Erythroblast (primary cell): ENCODE measurements at regions not wholly inside any gene's neighbourhood (a gene's known extent, or its start where the extent isn't known, plus 50 kb on each side); places are given as distances from the start of the nearest gene placed in this dataset.

Source experiments
- DNase-seq, 2 experiments: peaks; one replicate each; lab custom pipeline; 2025; lab: John Stamatoyannopoulos, UW
- GATA1 ChIP-seq: IDR thresholded peaks from 2 replicates; pipeline ENCODE4 v1.6.1; 2011; ENCODE audit warnings: low read depth, mild to moderate bottlenecking, control low read depth, low read length, moderate library complexity
- POLR2A ChIP-seq: IDR thresholded peaks from 2 replicates; pipeline ENCODE4 v1.6.1; 2011; ENCODE audit warnings: mild to moderate bottlenecking, low read length

DNA sequence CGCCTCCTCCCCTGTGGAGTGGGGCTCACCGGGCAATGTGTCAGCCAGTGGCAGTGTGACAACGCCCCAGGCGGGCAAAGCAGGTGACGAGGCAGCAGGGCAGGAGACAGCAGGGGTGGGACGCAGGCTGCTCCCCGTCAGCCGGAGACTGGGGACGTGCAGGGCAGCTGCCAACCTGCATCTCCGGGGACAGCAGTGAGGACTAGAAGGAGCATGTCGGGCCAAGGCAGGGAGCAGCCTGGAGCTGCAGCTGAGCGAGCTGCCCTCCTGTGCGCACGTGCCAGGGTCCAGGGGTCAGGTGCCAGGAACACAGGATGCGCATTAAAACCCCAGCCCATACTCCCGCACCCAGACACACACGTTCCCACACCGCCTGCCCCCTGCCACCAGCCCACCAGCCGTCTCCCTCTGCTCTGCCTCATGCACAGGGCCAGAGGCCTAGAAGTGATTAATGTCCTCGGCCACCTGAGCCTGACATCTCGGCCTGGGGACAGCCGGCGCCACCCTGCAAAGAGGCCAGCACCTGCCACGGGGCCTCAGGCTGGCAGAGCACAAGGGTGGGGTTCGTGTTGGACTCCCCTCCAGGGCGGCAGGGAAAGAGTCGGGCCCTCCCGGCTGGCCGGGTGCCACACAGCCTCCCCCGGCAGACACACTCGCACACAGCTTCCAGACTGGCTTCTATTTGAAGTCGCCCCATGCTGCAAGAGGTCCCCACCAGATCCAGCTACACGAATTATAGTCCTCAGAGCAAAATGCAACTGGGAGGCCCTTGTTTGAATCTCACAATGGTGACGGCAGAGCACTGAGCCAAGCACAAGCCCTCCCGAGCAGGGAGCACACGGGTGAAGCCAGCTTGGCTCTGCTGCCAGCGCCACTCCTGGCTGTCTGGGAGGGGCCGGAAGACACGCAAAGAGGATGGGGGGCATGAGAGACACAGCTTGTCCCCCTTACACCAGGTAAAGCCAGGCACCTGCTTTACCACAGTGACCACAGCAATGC lies 90.4 kb downstream of the RBFOX3 start:
- no peak for DNase-seq

GRCh38 chr17:79519601-79520000 lies 91.2 kb downstream of the RBFOX3 start:
- DNase-seq = no peak
- TF ChIP-seq POLR2A = no peak
- TF ChIP-seq GATA1 = no peak

More for the DNA sequence above, 90.4 kb downstream of the RBFOX3 start:
- TF ChIP-seq POLR2A (no peak), GATA1 (no peak)

GRCh38 chr17:79518585-79519523 lies 92.0 kb downstream of the RBFOX3 start:
- no peak for DNase-seq
- TF ChIP-seq GATA1 (no peak), POLR2A (no peak)

DNA sequence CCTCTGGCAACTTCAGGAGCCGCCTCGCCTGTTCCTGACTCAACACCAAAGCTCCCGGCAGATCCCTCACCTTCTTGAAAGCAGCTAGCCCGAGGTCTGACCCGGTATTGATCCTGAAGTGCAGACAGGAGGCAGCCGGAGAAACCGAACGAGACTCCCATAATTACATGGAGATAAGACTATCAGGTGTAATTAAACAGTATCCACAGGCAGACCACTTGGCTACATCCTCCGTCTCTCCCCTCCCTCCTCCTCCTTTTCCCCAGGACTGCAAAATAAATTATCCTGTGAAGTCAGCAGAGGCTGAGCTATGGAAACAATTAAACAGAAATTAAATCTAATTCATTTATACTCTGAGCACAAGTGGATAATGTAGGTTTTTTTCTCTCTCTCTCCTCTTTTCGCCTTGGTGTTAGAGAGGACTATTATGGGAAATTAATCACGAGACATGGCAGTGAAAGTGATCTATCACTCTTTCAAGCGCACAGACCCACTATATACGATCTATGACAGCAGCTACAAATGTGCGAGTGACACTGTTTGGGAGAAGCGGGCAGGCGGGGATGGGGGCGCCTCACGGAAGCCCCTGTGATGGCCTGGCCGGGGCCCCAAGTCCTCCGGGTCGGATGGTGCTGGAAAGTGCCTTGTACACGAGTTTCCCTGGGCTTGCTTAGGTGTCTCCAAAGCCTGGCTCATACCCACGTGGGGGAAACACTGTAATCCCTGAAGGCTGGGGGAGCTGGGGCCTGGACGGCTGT lies 92.8 kb downstream of the RBFOX3 start:
- no peak for DNase-seq
- TF ChIP-seq GATA1 (no peak), POLR2A (no peak)

DNA sequence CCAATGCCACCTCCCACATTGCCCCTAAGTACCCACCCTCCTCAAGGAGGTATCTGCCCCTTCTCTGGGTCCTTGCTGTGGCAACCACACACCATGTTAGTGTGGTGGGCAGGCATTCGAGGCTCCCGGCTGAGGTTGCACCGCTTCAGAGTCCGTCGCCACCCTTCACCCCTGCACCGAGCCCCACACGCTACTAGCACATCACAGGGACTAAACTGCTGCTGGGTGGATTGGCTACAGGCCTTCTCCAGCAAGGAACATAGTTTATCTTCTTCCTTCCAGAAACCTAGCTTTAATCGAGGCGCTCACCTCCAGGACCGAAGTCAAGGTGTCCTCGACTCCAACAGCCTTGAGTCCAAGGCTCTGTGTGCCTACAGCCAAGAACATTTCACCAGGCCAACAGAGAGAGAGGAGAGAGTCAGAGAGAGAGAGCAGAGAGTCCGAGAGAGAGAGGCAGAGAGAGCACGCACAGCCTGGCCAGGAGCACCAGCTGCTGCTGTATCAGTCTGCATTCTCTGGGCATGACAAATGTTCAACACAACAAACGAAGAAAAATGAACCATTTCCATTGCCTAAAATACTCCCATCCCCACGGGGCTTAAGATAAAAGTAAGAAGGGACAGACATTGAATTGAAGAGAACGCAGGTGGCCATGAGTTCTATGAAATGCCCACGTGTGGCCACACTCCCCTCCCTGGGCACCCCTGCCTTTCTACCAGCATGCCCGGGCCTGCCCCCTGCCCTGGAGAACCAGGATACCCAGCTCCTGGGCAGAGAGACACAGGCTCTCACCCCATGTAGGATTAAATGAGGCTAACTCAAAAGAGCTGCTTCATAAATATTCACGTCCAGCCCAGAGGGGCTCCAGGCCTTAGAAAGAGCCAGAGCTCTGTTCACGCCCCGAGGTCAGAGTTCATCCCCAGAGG lies 94.9 kb downstream of the RBFOX3 start:
- TF ChIP-seq GATA1 (no peak), POLR2A (no peak)
- DNase-seq = no peak

GRCh38 chr17:79515110-79515509 lies 95.7 kb downstream of the RBFOX3 start:
- DNase-seq = no peak
- TF ChIP-seq GATA1 (no peak), POLR2A (no peak)

DNA sequence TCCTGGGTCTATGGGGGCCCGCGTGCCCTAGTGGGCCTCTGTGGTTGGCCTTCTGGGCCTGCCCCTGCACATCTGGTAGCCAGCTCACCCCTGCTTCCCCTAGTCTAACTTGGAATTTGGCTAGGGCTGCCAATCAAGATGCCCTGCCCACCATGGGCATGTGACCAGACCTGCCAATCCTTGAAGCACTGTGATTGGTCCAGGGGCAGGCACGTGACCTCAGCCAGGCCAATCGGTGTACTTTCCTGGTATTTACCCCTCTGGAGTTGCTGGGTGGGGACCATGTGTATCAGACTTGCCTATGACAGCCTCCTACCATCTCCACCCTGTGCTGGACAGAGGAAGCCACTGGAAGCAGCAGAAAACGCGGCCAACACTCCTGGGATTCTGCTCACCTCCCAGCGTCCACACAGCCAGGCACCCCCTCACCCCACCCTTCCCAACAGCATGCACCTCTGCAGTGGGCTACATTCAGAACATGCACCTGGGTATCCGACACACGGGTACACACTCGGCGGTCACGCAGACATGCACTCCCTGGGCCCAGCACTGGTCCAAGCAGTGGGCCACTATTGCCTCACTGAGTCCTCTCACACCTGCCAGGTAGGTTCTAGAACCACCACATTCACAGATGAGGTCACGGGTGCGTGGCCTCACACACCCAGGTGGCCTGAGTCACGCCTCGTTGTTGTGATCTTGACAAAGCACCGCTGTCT lies 96.9 kb downstream of the RBFOX3 start:
- no peak for DNase-seq
- TF ChIP-seq POLR2A (no peak), GATA1 (no peak)

DNA sequence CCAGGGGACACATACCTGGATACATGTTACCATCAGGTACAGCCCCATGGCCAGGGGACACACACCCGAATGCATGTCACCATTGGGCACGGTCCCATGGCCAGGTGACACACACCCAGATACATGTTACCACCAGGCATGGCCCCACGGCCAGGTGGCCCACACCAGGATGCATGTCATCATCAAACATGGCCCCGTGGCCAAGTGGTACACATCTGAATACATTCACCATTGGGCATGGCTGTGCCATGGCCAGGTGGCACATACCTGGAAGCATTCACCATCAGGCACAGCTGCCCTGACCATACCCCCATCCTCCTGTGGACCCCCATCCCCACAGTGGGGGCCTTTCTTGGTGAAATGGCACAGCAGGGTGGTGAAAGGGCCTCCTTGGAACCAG lies 97.6 kb downstream of the RBFOX3 start:
- TF ChIP-seq POLR2A = no peak
- no peak for TF ChIP-seq GATA1
- no peak for DNase-seq

DNA sequence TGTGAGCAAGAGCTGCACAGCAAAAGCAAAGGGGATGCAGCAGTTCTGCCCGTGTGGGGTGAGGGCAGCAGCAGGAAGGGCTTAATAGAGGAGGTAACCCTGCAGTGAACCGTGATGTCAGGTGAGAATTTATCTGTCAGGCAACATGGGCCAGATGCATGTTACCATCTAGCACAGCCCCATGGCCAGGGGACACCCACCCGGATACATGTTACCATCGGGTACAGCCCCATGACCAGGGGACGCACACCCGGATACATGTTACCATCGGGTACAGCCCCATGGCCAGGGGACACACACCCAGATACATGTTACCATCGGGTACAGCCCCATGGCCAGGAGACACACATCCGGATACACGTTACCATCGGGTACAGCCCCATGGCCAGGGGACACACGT lies 99.4 kb downstream of the RBFOX3 start:
- no peak for DNase-seq
- no peak for TF ChIP-seq GATA1
- no peak for TF ChIP-seq POLR2A

- TF ChIP-seq POLR2A = no peak
- no peak for TF ChIP-seq GATA1
- no peak for DNase-seq
Measured at GRCh38 chr17:79510071-79510470, 100.8 kb downstream of the RBFOX3 start.

- DNase-seq = no peak
- TF ChIP-seq GATA1 = no peak
Measured at GRCh38 chr17:79509490-79509889, 101.4 kb downstream of the RBFOX3 start.

DNA sequence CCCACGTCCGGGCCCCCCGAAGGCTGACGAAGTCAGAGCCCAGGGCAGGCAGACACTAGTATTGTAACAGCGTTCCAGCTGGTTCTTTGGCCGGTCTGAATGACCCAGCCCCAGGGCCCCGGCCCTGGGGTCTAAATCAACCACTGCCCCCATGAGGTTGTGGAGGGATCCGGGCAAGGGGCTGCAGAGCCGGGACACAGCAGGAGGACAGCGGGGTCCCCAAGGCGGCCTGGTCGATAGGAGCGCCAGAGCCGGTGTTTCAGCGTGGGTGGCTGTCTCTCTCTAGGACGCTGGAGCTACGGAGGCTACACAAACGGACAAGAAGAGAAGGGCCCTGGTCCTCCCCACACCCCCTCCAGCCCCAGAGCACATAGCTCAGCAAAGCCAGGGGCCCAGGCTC lies 101.8 kb downstream of the RBFOX3 start:
- no peak for DNase-seq
- TF ChIP-seq GATA1 (no peak), POLR2A (no peak)
